HAP-1 (cell line): ENCODE measurements at regions not wholly inside any gene's neighbourhood (a gene's known extent, or its start where the extent isn't known, plus 50 kb on each side); places are given as distances from the start of the nearest gene placed in this dataset.
A peak's percentile ranks its signal among the peaks of the same experiment; 100 is the strongest.

Experiments
- DNase-seq, 2 experiments: peaks; one replicate each; pipeline ENCODE4 v3.0.0-alpha.2; 2016 to 2020; ENCODE audit warnings: low spot score in 2 of 2
- H3K27me3 ChIP-seq: fragments of 250-450 bp; sonication (Bioruptor Pico); 2 replicates; pipeline ENCODE4 v1.5.1; 2020; ENCODE audit warnings: low read depth, mild to moderate bottlenecking, moderate library complexity
- H3K36me3 ChIP-seq: fragments of 250-450 bp; sonication (Bioruptor Pico); replicated peaks from 2 replicates; pipeline ENCODE4 v1.5.1; 2020; ENCODE audit warnings: mild to moderate bottlenecking
- H3K4me1 ChIP-seq: fragments of 250-450 bp; sonication (Bioruptor Pico); 2 replicates; pipeline ENCODE4 v1.5.1; 2020; ENCODE audit warnings: mild to moderate bottlenecking
- H3K4me3 ChIP-seq: fragments of 250-450 bp; sonication (Bioruptor Pico); 2 replicates; pipeline ENCODE4 v1.5.1; 2020; ENCODE audit warnings: mild to moderate bottlenecking, moderate library complexity
- H3K9me3 ChIP-seq: fragments of 250-450 bp; sonication (Bioruptor Pico); 2 replicates; pipeline ENCODE4 v1.5.1; 2020; ENCODE audit warnings: mild to moderate bottlenecking, moderate library complexity
- in situ Hi-C: fragments of 300-500 bp; cut with MboI; formaldehyde crosslinking; loops from 3 replicates; pipeline ENCODE4 v1.14.3; 2020; ENCODE audit warnings: low sequenced_read_pairs, inconsistent platforms, mixed read lengths

- no peaks in the 10 kb centered on the region for H3K27me3 ChIP-seq
- DNase-seq = no peak
- H3K4me1 ChIP-seq = no peaks in the 10 kb centered on the region
- in situ Hi-C loops = no loop called here
- H3K36me3 ChIP-seq = no peaks in the 10 kb centered on the region
- H3K4me3 ChIP-seq = no peak overlapping the region
- no peaks in the 10 kb centered on the region for H3K9me3 ChIP-seq
Measured at GRCh38 chr10:118161461-118162246, 114.9 kb upstream of the RAB11FIP2 start.

- in situ Hi-C loops = no loop called here
- Histone ChIP-seq H3K9me3 (no peaks in the 10 kb centered on the region; the same call in 1 of the 2 replicates), H3K4me1 (no peaks in the 10 kb centered on the region), H3K4me3 (no peak overlapping the region), H3K36me3 (no peaks in the 10 kb centered on the region), H3K27me3 (no peaks in the 10 kb centered on the region)
- DNase-seq = no peak
Measured at GRCh38 chr10:118153287-118153686, 106.5 kb upstream of the RAB11FIP2 start.

GRCh38 chr10:118151461-118151860 is 104.7 kb upstream of the RAB11FIP2 start:
- in situ Hi-C loops = no loop called here
- no peaks in the 10 kb centered on the region for H3K4me1 ChIP-seq
- DNase-seq = no peak
- H3K36me3 ChIP-seq = no peaks in the 10 kb centered on the region
- no peak overlapping the region for H3K4me3 ChIP-seq
- no peaks in the 10 kb centered on the region for H3K27me3 ChIP-seq
- no peaks in the 10 kb centered on the region; the same call in 1 of the 2 replicates for H3K9me3 ChIP-seq

- Histone ChIP-seq H3K36me3 (no peaks in the 10 kb centered on the region), H3K27me3 (no peaks in the 10 kb centered on the region), H3K4me3 (no peak overlapping the region), H3K9me3 (no peaks in the 10 kb centered on the region), H3K4me1 (no peaks in the 10 kb centered on the region)
- DNase-seq = no peak
- in situ Hi-C loops = no loop called here
Measured at GRCh38 chr10:118148247-118148646, 101.5 kb upstream of the RAB11FIP2 start.

GRCh38 chr10:118145256-118145655 is 98.5 kb upstream of the RAB11FIP2 start:
- peaks cover 5% of the 10 kb centered on the region; the same call in 1 of the 2 replicates for H3K27me3 ChIP-seq
- in situ Hi-C loops = no loop called here
- no peak for DNase-seq
- H3K4me1 ChIP-seq = no peaks in the 10 kb centered on the region
- H3K36me3 ChIP-seq = no peaks in the 10 kb centered on the region
- no peaks in the 10 kb centered on the region for H3K9me3 ChIP-seq
- H3K4me3 ChIP-seq = no peak overlapping the region

- Histone ChIP-seq H3K4me3 (no peak overlapping the region), H3K27me3 (peaks cover 5% of the 10 kb centered on the region; the same call in 1 of the 2 replicates), H3K9me3 (no peaks in the 10 kb centered on the region), H3K36me3 (no peaks in the 10 kb centered on the region), H3K4me1 (no peaks in the 10 kb centered on the region)
- no peak for DNase-seq
- in situ Hi-C loops = no loop called here
Measured at GRCh38 chr10:118141471-118141870, 94.7 kb upstream of the RAB11FIP2 start.

- Histone ChIP-seq H3K4me3 (no peak overlapping the region), H3K27me3 (peaks cover 5% of the 10 kb centered on the region; the same call in 1 of the 2 replicates), H3K36me3 (no peaks in the 10 kb centered on the region), H3K9me3 (no peaks in the 10 kb centered on the region), H3K4me1 (no peaks in the 10 kb centered on the region)
- no peak for DNase-seq
- in situ Hi-C loops = no loop called here
Measured at GRCh38 chr10:118139321-118139720, 92.6 kb upstream of the RAB11FIP2 start.

GRCh38 chr10:118128675-118129074 is 81.9 kb upstream of the RAB11FIP2 start:
- Histone ChIP-seq H3K4me1 (no peaks in the 10 kb centered on the region), H3K4me3 (no peak overlapping the region), H3K9me3 (no peaks in the 10 kb centered on the region), H3K36me3 (no peaks in the 10 kb centered on the region), H3K27me3 (no peaks in the 10 kb centered on the region)
- no peak for DNase-seq
- in situ Hi-C loops = no loop called here

GRCh38 chr10:118118716-118119115 is 72.0 kb upstream of the RAB11FIP2 start:
- Histone ChIP-seq H3K4me1 (peaks cover 11% of the 10 kb centered on the region), H3K4me3 (no peak overlapping the region), H3K9me3 (no peaks in the 10 kb centered on the region), H3K36me3 (no peaks in the 10 kb centered on the region), H3K27me3 (no peaks in the 10 kb centered on the region)
- DNase-seq = no peak
- in situ Hi-C loops = no loop called here

- DNase-seq = peak; percentile 26 to 27
- in situ Hi-C loops = no loop called here
- Histone ChIP-seq H3K27me3 (no peaks in the 10 kb centered on the region), H3K36me3 (no peaks in the 10 kb centered on the region), H3K4me3 (no peak overlapping the region), H3K9me3 (no peaks in the 10 kb centered on the region), H3K4me1 (peaks cover 11% of the 10 kb centered on the region)
Measured at GRCh38 chr10:118116715-118117449, 70.1 kb upstream of the RAB11FIP2 start.

GRCh38 chr10:118116362-118116714 is 69.6 kb upstream of the RAB11FIP2 start:
- no peak for DNase-seq
- Histone ChIP-seq H3K4me3 (no peak overlapping the region), H3K9me3 (no peaks in the 10 kb centered on the region), H3K27me3 (no peaks in the 10 kb centered on the region), H3K4me1 (peaks cover 11% of the 10 kb centered on the region), H3K36me3 (no peaks in the 10 kb centered on the region)
- in situ Hi-C loops = no loop called here

- H3K4me1 ChIP-seq = peaks cover 11% of the 10 kb centered on the region
- peak; percentile 16 to 28 for DNase-seq
- H3K36me3 ChIP-seq = no peaks in the 10 kb centered on the region
- H3K27me3 ChIP-seq = no peaks in the 10 kb centered on the region
- in situ Hi-C loops = no loop called here
- H3K9me3 ChIP-seq = no peaks in the 10 kb centered on the region
- no peak overlapping the region for H3K4me3 ChIP-seq
Measured at GRCh38 chr10:118115701-118116100, 69.0 kb upstream of the RAB11FIP2 start.

- H3K4me3 ChIP-seq = no peak overlapping the region
- H3K27me3 ChIP-seq = no peaks in the 10 kb centered on the region
- no peak for DNase-seq
- H3K4me1 ChIP-seq = peaks cover 11% of the 10 kb centered on the region
- in situ Hi-C loops = no loop called here
- no peaks in the 10 kb centered on the region for H3K9me3 ChIP-seq
- H3K36me3 ChIP-seq = no peaks in the 10 kb centered on the region
Measured at GRCh38 chr10:118114992-118115391, 68.3 kb upstream of the RAB11FIP2 start.

- no peak for DNase-seq
- Histone ChIP-seq H3K36me3 (no peaks in the 10 kb centered on the region), H3K27me3 (no peaks in the 10 kb centered on the region), H3K9me3 (no peaks in the 10 kb centered on the region), H3K4me3 (no peak overlapping the region), H3K4me1 (peaks cover 11% of the 10 kb centered on the region)
- in situ Hi-C loops = no loop called here
Measured at GRCh38 chr10:118112543-118113125, 65.9 kb upstream of the RAB11FIP2 start.
